PC-3 (cell line): ENCODE measurements at regions not wholly inside any gene's neighbourhood (a gene's known extent, or its start where the extent isn't known, plus 50 kb on each side); places are given as distances from the start of the nearest gene placed in this dataset.

ENCODE experiments used
- ATAC-seq: fragments of 200-7000 bp; cut with Tn5 transposase; 2 replicates; pipeline ENCODE4 v1.9.1; 2020; ENCODE audit warnings: mild to moderate bottlenecking, moderate library complexity
- BruUV-seq: library from RNA; stranded (reverse); fragments of 400-500 nt; replicated peaks from 2 replicates; lab custom pipeline; 2021; lab: Mats Ljungman, UMichigan
- CTCF ChIA-PET: fragments of 300-600 bp; sonication (Branson Sonifier 250); formaldehyde crosslinking; loops from one replicate; lab custom pipeline; 2022; ENCODE audit warnings: antibody characterized with exemption; lab: Charles Lee
- POLR2A ChIA-PET: fragments of 300-600 bp; sonication (Branson Sonifier 250); formaldehyde crosslinking; loops from one replicate; lab custom pipeline; 2022; ENCODE audit warnings: antibody characterized with exemption; ENCODE audit not compliant: unreplicated experiment; lab: Charles Lee
- DNase-seq: peaks from one replicate; pipeline ENCODE4 v3.0.0-alpha.2; 2015
- H2AFZ ChIP-seq: fragments of 300-600 bp; sonication (generic); 2 replicates; pipeline ENCODE4 v1.6.0; 2016; ENCODE audit warnings: antibody characterized with exemption, low read length
- H3F3A ChIP-seq: fragments of 300-600 bp; sonication (generic); one replicate; pipeline ENCODE4 v1.6.0; 2017; ENCODE audit warnings: antibody characterized with exemption, low read length, control low read depth, mild to moderate bottlenecking; ENCODE audit not compliant: unreplicated experiment
- H3K27ac ChIP-seq: fragments of 300-600 bp; sonication (generic); 2 replicates; pipeline ENCODE4 v1.5.1; 2016; ENCODE audit warnings: mild to moderate bottlenecking, low read length
- H3K27me3 ChIP-seq: fragments of 300-600 bp; sonication (generic); 2 replicates; pipeline ENCODE4 v1.6.1; 2016; ENCODE audit warnings: low read length, mixed read lengths
- H3K36me3 ChIP-seq: fragments of 300-600 bp; sonication (generic); 2 replicates; pipeline ENCODE4 v1.6.1; 2016; ENCODE audit warnings: low read depth, mixed run types, low read length, mixed read lengths
- H3K4me1 ChIP-seq: fragments of 300-600 bp; sonication (generic); 2 replicates; pipeline ENCODE4 v1.5.1; 2016; ENCODE audit warnings: low read length; ENCODE audit not compliant: insufficient read depth
- H3K4me2 ChIP-seq: fragments of 300-600 bp; sonication (generic); 2 replicates; pipeline ENCODE4 v1.6.0; 2016; ENCODE audit warnings: low read length
- H3K4me3 ChIP-seq: fragments of 300-600 bp; sonication (generic); 2 replicates; pipeline ENCODE4 v1.5.1; 2016; ENCODE audit warnings: mild to moderate bottlenecking, low read length, mixed read lengths
- H3K79me2 ChIP-seq: fragments of 300-600 bp; sonication (generic); 2 replicates; pipeline ENCODE4 v1.6.1; 2017; ENCODE audit warnings: low read length, mixed read lengths
- H3K9ac ChIP-seq: fragments of 300-600 bp; sonication (generic); 2 replicates; pipeline ENCODE4 v1.6.0; 2016; ENCODE audit warnings: mild to moderate bottlenecking, low read length
- H3K9me2 ChIP-seq: fragments of 300-600 bp; sonication (generic); replicated peaks from 2 replicates; pipeline ENCODE4 v1.6.1; 2016; ENCODE audit warnings: mixed run types, low read length, mixed read lengths
- H3K9me3 ChIP-seq: fragments of 300-600 bp; sonication (generic); 2 replicates; pipeline ENCODE4 v1.6.1; 2016; ENCODE audit warnings: low read length, mixed read lengths
- H4K20me1 ChIP-seq: fragments of 300-600 bp; sonication (generic); 2 replicates; pipeline ENCODE4 v1.6.1; 2016; ENCODE audit warnings: low read length, mixed read lengths
- CTCF ChIP-seq: fragments of 300-600 bp; sonication (generic); conservative IDR thresholded peaks from 2 replicates; pipeline ENCODE4 v1.5.1; 2017; ENCODE audit warnings: antibody characterized with exemption, low read depth, mild to moderate bottlenecking, low read length
- EZH2 ChIP-seq: fragments of 300-600 bp; sonication (generic); IDR thresholded peaks from one replicate; pipeline ENCODE4 v1.6.1; 2017; ENCODE audit warnings: antibody characterized with exemption, mild to moderate bottlenecking, low read length; ENCODE audit not compliant: unreplicated experiment
- EZH2phosphoT487 ChIP-seq: fragments of 300-600 bp; sonication (generic); IDR thresholded peaks from 2 replicates; pipeline ENCODE4 v1.6.1; 2018; ENCODE audit warnings: mild to moderate bottlenecking, antibody characterized with exemption, low read length, borderline replicate concordance
- intact Hi-C: fragments of 100-400 bp; cut with micrococcal nuclease; formaldehyde crosslinking; loops from 2 replicates; pipeline ENCODE4 v1.9.0; 2023

GRCh38 chr5:21452449-21452848 is 1400.7 kb downstream of the CDH12 start:
- Histone ChIP-seq H3F3A (no peaks in the 10 kb centered on the region), H2AFZ (no peak overlapping the region), H3K27me3 (no peaks in the 10 kb centered on the region), H3K79me2 (no peaks in the 10 kb centered on the region), H3K9me3 (no peaks in the 10 kb centered on the region), H4K20me1 (no peaks in the 10 kb centered on the region), H3K4me1 (no peaks in the 10 kb centered on the region), H3K36me3 (no peaks in the 10 kb centered on the region), H3K27ac (no peak overlapping the region), H3K9ac (no peak overlapping the region), H3K4me3 (no peak overlapping the region), H3K9me2 (no peaks in the 10 kb centered on the region), H3K4me2 (no peak overlapping the region)
- TF ChIP-seq CTCF, result no peak
- no peak for TF ChIP-seq EZH2
- no peak for TF ChIP-seq EZH2phosphoT487
- no TSS peak for BruUV-seq
- no peak for DNase-seq
- ChIA-PET CTCF (no interaction called here), POLR2A (no interaction called here)
- no peak for ATAC-seq
- intact Hi-C loops, result no loop called here

- Histone ChIP-seq H3K36me3 (no peaks in the 10 kb centered on the region), H2AFZ (no peak overlapping the region), H3K9me3 (no peaks in the 10 kb centered on the region), H3K4me1 (no peaks in the 10 kb centered on the region), H3K9me2 (no peaks in the 10 kb centered on the region), H4K20me1 (no peaks in the 10 kb centered on the region), H3K9ac (no peak overlapping the region), H3K79me2 (no peaks in the 10 kb centered on the region), H3K27me3 (no peaks in the 10 kb centered on the region), H3K27ac (no peak overlapping the region), H3F3A (no peaks in the 10 kb centered on the region), H3K4me2 (no peak overlapping the region), H3K4me3 (no peak overlapping the region)
- DNase-seq, result no peak
- no TSS peak for BruUV-seq
- intact Hi-C loops, result no loop called here
- CTCF ChIA-PET, result no interaction called here
- POLR2A ChIA-PET, result no interaction called here
- ATAC-seq, result no peak
- no peak for TF ChIP-seq EZH2
Measured at GRCh38 chr5:21432646-21433045, 1420.5 kb downstream of the CDH12 start.

- Histone ChIP-seq H3K4me2 (no peak overlapping the region), H3K4me3 (no peak overlapping the region), H3K9me2 (no peaks in the 10 kb centered on the region), H2AFZ (no peak overlapping the region), H3K9me3 (no peaks in the 10 kb centered on the region), H3K9ac (no peak overlapping the region), H3K4me1 (no peaks in the 10 kb centered on the region), H4K20me1 (no peaks in the 10 kb centered on the region), H3K27me3 (no peaks in the 10 kb centered on the region), H3K79me2 (no peaks in the 10 kb centered on the region), H3K27ac (no peak overlapping the region), H3K36me3 (no peaks in the 10 kb centered on the region), H3F3A (no peaks in the 10 kb centered on the region)
- no TSS peak for BruUV-seq
- ChIA-PET CTCF (no interaction called here), POLR2A (no interaction called here)
- intact Hi-C loops, result no loop called here
- TF ChIP-seq CTCF (no peak), EZH2phosphoT487 (no peak), EZH2 (no peak)
- DNase-seq (no peak), ATAC-seq (no peak)
Measured at GRCh38 chr5:21424907-21425306, 1428.2 kb downstream of the CDH12 start.
